ENCODE measurements at regions not wholly inside any gene's neighbourhood (a gene's known extent, or its start where the extent isn't known, plus 50 kb on each side); places are given as distances from the start of the nearest gene placed in this dataset.

- DNase-seq = no peak
These were observed 137.8 kb downstream of the RWDD3 start for GRCh38 chr1:95371666-95372282.

DNA sequence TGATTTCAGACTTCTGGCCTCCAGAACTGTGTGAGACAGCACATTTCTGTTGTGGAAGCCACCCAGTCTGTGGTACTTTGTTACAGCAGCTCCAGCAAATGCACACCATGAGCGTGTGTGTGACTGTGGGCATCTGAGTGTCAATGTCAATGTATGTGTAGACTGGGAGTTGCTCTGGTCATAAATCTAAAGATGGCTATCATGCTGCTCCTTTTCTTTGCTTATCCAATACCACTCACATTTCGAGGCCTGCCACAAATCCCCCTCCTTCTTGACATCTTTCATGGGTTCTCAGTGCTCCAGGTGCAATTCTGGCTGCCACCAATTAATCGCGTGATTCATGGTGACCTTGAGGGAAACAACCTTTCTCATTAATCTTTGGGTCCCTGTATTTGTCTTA is 141.2 kb downstream of the RWDD3 start:
- no peak for DNase-seq

GRCh38 chr1:95380909-95381308 is 146.9 kb downstream of the RWDD3 start:
- no peak for DNase-seq

DNA sequence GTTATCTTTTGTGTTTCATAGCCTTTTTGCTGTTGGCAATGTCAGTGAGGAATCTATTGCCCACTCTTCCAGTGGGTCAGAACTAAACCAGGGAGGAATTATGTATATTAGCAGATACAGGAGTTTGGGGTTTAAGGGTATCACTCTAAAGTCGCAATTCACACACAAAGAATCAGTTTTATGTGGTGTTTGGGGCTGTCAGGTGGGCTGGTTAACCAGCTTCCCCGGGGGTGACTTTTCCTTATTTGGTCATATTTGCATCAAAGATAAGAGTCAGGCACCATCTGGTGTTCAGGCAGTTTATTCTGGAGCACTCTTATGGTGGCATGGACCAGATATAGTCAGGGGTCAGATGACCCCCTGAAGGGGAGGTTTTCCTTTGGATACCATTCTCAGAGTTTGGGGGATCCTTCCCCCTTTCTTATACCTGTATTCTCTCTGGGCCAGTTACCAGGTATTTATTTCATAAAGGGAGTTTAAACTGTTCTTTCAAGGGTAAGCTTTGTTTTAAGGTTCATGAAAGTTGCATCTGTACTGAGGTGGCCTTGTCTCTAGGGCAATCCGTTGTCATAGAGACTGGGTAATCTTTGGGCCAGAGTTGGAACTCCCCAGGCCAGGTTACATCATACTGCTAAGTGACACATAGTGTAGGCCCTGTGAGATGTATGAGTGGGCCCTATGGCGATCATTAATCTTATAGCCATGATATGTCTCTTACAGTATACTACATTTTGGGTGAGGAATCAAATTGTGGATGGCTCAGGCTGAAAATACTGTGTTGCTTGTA is 148.2 kb downstream of the RWDD3 start:
- no peak for DNase-seq

GRCh38 chr1:95383111-95383510 is 149.1 kb downstream of the RWDD3 start:
- no peak for DNase-seq

GRCh38 chr1:95384567-95384966 is 150.6 kb downstream of the RWDD3 start:
- DNase-seq = no peak

DNA sequence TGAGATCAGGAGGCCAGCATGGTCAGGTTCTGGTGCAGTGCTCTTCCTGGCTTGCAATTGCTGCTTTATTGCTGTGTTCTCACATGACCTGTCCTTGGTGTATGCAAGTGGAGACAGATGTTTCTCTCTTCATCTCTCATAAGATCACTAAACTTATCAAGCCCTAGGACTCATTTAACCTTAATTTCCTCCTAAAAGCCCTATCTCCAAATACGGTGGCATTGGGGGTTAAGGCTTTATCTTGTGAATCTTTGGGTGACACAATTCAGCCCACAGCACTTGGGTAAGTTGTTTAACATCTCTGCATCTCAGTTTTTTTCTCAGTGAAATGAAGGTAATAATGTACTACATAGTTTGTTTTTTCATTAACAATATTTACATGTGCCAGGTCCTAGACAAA is 152.4 kb downstream of the RWDD3 start:
- DNase-seq = no peak

GRCh38 chr1:95386915-95387314 is 152.9 kb downstream of the RWDD3 start:
- DNase-seq = no peak

- peak; percentile 34 for DNase-seq
These were observed 154.0 kb downstream of the RWDD3 start for GRCh38 chr1:95388031-95388430.

DNA sequence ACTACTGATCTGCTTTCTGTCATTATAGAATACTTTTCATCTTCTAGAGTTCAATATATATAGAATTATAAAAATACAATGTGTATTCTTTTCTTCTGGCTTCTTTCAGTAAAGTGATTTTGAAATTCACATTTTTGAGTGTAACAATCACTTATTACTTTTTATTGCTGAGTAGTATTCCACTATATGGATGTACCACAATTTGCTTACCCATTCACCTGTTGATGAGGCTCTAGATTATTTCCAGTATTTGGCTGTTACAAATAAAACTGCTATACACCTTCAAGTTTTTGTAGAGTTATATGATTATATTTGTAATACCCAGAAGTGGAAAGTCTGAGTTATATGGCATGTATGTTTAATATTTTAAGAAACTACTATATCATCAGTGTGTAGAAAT is 159.4 kb downstream of the RWDD3 start:
- no peak for DNase-seq

DNA sequence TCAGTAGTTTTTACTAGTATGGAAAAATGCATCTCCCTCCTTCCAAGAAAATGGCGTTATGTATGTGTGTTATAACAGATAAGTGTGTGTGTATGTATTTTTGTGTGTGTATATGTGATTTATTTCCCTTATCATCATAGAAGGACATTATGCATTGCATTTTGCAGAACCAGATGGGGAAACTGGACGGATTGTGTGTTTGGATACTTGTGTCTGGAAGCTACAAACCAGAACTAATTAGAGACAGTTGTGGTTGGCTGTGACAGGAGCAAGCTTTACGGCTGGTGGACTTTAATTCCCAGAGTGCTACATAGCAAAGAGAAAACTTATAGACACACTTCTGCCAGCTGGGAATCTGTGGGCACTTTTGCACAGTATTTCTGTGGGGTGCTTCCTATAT is 162.5 kb downstream of the RWDD3 start:
- DNase-seq = no peak

- no peak for DNase-seq
These were observed 168.8 kb downstream of the RWDD3 start for GRCh38 chr1:95402780-95403179.

DNA sequence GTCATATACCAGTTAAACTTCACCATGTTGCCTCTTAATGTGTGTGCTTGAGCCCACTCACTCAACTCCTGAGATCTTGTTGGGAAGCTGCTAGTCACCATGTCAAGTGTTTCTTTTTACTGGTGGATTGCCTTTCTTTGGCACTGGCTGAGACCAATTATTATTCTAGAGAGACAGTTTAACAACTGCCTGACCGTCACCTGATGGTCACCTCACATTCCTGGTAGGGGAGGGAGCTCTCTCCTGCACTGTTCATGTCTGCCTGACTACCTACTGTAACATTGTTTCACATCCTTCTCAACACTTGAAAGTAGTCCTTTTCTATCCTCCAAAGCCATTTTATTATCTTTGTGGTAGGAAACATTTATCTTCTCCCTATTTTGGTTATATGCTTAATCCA is 172.3 kb downstream of the RWDD3 start:
- no peak for DNase-seq

DNA sequence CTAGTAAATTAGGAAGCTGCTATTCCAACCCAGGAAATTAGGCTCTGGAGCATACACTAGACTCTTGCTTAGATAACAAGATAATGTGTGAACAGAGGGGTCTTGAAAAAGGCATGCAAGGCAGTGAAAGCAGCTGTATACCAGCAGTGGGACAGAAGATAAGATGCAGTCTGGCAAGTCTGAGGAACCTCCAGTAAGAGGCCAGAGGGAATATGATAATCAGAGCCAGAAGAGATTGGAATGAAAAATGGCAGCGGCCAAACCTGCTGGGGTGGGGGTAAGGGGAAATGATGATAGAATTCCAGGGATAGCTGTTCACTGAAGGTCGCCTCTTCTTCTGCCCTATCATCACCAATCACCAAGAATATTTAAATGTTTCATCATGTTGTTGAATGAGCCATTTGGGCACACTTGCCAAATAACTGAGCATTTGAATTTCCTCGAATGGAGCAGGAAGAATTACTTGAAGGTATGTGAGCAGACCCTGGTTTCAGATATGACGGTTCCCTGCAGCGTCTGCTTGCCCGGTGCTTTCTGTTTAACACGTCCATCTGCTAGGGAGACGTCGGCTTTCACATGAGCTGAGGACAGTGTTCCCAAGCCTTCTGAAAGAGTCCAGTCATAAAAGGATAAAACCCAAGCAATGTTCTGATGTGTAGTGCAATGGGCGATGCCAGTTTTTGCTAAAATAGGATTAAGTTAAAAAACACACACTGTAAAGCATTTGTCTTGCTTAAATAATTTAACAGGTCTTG is 173.3 kb downstream of the RWDD3 start:
- no peak for DNase-seq

- DNase-seq = no peak
These were observed 173.9 kb downstream of the RWDD3 start for GRCh38 chr1:95407886-95408291.

GRCh38 chr1:95408507-95409136 is 174.6 kb downstream of the RWDD3 start:
- DNase-seq = no peak

DNA sequence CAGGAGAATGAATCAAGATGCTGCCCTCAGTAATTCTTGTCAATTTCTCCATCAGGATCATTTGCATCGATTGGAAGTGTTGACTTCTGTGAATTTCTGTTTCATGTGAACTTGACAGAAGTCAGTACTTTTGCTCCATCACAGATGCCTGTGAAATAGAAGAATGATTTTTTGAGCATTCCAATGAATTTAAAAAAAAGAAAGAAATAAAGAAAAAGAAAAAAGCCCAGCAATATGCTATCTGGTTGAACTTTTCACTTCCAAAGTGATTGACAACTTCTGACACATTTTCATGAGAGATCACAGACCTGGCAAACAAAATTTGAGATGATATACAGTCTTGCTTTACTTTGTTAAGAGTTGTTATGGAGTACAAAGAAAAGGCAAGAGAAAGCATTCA is 175.3 kb downstream of the RWDD3 start:
- no peak for DNase-seq

DNA sequence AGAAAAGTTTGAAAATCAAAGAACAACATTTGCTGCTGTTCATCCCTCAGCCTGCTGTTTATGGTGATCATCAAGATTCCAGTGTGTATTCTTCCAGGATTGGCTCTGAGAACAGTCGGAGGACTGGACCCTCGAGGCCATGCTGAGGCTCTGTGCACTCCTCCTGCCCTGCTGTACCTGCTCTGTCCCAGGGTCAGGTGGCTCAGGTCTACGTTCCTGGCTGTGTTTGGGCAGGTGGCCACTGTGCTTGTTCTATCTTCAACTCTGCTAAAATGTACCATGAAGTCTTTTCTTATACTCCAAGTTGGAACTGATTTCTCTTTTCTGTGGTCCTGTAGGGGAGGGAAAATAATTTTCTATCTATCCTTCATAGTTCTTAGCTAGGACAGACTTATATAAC is 175.9 kb downstream of the RWDD3 start:
- DNase-seq = no peak

GRCh38 chr1:95415146-95415545 is 181.1 kb downstream of the RWDD3 start:
- DNase-seq = no peak

DNA sequence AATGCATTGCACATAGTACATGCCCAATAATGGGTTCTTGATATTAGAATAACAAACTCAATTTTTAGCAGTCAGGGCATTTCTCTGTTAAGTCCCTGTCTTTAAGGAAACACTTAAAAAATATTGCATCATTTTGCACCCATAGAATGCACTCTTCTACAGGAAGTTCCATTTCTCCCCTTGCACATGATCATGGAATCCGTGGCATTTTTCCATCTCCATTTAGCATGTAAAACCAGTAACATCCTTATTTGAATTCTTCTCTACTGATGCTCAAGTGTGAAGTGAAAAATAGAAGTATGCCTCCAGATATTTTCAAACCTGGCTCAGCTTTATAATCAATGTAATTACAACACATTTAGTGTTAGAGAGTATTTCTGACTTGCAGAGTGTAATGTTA is 192.8 kb downstream of the RWDD3 start:
- no peak for DNase-seq

DNA sequence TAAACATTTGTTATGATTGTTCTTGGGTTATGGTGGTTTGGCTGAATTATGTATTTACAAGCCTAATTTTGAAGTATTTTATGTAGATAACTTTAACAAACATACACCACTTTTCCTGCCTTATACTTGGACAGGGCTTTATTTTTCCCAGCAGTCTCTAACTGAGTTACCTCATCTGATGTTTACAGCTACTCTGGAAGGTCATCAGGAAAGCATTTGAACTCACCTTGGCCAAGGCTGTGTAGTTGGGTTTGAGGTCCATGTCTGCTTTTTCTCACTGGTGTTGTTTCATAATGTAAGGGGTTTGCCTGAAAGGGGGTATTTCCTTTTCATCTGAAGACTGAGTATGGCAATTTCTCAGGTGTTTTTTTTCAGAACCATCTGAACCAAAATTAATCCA is 193.5 kb downstream of the RWDD3 start:
- DNase-seq = no peak

DNA sequence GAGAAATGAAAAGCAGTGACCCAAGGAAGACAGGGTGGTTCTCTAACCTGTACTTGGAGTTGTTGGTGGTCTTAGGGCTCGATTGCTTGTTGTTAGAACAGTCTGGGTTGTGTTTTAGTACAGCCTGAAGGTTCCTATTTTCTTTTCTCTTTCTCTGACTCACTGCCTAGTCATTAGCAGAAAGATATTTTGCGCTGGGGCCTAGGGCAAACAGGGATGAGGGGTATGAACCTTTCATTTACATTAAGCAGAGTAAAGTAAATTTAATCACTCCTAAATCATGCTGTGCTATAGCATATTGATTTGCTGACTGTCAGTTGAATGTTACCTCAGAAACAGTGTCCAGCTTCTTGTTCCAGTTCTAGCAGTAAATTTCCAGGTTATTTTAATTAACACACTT is 197.2 kb downstream of the RWDD3 start:
- no peak for DNase-seq

DNA sequence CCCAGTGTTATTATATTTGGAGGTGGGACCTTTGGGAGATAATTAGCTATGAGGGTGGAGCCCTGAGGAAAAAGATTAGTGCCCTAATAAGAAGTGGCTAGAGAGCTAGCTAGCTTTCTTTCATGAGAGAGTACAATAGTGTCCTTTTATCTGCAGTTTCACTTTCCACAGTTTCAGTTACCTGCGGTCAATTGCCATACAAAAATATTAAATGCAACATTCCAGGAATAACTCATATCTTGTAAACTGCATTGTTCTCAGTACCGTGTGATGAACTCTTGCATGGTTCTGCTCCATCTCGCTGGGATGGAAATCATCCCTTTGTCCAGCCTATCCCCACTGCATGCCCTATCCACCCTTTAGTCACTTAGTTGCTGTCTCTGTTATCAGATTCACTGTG is 201.6 kb downstream of the RWDD3 start:
- DNase-seq = no peak

DNA sequence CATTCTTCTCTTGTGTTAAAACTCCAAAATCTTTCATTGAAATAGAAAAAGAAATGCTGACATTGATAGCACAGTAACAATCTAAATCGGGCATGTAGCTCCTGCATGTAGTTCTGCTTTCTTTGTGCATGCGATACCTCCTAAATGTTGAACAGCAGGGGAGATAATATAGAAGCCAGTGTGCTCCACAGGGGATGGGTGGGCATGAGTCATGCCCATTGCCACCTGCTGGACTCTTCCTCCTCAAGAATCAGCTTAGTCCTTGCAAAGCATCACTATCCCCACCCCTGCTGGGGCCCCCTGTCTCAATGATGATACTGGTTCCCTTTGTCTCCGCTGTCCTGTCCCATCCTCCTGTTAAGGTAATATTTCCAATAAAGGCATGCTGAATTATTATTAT is 203.0 kb downstream of the RWDD3 start:
- no peak for DNase-seq
